GM19438 (cell line): ENCODE measurements at regions not wholly inside any gene's neighbourhood (a gene's known extent, or its start where the extent isn't known, plus 50 kb on each side); places are given as distances from the start of the nearest gene placed in this dataset.
A peak's percentile ranks its signal among the peaks of the same experiment; 100 is the strongest.
"Not testable (repeated sequence)": the region's sequence is repeated elsewhere in the genome, so short reads cannot be mapped to it uniquely, and the experiment has no call there.

Experiments
- ATAC-seq: cut with Tn5 transposase; IDR thresholded peaks from one replicate; pipeline ENCODE4 v1.9.1; 2021; ENCODE audit warnings: low read depth; ENCODE audit not compliant: unreplicated experiment

DNA sequence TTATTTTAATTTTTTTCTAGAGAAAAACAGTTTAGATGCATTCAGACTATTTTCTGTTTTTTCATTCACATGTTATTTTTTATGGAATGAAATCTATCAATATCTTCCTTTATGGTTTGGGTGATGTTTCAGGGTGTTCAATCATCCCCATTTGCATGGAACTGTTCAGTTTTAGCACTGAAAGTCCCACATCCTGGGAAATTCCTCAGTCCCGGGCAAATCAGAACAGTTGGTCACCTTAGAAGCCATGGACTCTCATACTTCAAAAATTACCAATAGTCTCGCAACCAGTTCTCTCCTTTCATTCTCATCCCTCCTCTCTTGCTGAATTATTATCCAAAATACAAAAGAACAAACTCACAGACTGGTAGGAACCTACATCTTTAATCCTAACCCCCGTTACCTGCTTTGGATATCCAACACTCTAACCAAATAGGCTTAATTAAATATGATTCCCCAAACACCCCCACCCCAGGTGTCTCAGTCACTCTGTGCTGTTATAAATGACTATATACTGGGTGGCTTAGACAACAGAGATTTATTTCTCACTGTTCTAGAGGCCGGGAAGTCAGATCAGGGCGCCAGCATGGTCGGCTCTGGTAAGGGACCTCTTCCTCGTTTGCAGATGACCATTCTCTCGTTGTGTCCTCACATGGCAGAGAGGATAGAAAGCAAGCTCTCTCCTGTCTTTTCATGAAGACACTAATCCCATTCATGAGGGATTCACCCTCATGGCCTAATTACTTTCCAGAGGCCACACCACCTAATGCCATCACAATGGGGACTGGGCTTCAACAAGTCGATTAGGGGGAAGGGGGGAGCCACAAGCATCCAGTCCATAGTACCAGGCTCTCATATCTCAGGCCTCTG is 57.7 kb upstream of the SLC1A4 start:
- no peak for ATAC-seq

- no peak for ATAC-seq
These were observed 57.2 kb upstream of the SLC1A4 start for GRCh38 chr2:64932116-64932370.

- peak; percentile 79 for ATAC-seq
These were observed 56.6 kb upstream of the SLC1A4 start for GRCh38 chr2:64932371-64933216.

DNA sequence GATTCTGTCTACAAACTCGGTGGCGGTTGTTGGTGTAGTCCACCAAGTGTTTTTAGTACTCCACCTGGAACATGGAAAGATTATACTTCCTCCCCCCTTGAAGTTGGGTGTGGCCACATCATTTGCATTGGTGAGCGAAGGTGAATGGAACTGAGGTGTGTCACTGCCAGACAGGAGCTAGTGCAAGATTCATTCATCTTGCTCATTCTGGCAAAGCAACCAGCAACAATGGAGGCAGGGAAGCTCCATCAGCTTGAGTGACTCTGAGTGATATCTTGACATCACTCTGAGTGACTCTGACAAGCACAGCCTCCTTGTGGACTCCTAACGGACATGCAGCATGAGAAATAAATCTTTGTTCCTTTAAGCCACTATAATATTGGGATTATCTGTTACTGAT is 54.7 kb upstream of the SLC1A4 start:
- ATAC-seq, result no peak

- ATAC-seq, result no peak
These were observed 52.4 kb upstream of the SLC1A4 start for GRCh38 chr2:64936809-64937208.

DNA sequence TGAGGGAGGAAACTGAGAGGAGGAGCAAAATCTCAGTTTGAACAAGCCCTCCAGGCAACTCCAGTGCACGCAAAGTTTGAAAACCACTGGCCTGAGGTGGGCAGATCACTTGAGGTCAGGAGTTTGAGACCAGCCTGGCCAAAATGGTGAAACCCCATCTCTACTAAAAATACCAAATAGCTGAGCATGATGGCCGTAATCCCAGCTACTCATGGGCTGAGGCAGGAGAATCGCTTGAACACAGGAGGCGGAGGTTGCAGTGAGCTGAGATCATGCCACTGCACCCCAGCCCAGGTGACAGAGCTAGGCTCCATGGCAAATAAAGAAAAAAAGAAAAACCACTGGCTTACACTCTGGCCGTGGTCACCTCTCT is 51.9 kb upstream of the SLC1A4 start:
- not testable (repeated sequence) for ATAC-seq

- ATAC-seq, result peak; percentile 47
These were observed 51.3 kb upstream of the SLC1A4 start for GRCh38 chr2:64937687-64938491.

- no peak for ATAC-seq
These were observed 50.5 kb upstream of the SLC1A4 start for GRCh38 chr2:64938607-64939285.

GRCh38 chr2:64939332-64939917 is 49.8 kb upstream of the SLC1A4 start:
- ATAC-seq, result no peak
